Heart right ventricle (tissue), 16 donors: ENCODE measurements at regions not wholly inside any gene's neighbourhood (a gene's known extent, or its start where the extent isn't known, plus 50 kb on each side); places are given as distances from the start of the nearest gene placed in this dataset.
"Not testable (repeated sequence)": the region's sequence is repeated elsewhere in the genome, so short reads cannot be mapped to it uniquely, and the experiment has no call there.

Source experiments
- ATAC-seq, 8 donors: fragments of 200-7000 bp; cut with Tn5 transposase; one replicate each; pipeline ENCODE4 v1.9.1; 2020; ENCODE audit warnings: mild to moderate bottlenecking in 8 of 8, moderate library complexity in 8 of 8, moderate number of reproducible peaks in 1 of 8
- DNase-seq, 2 donors: peaks; one replicate each; pipeline ENCODE4 v3.0.0-alpha.2; 2020
- H3K27ac ChIP-seq, 10 donors: fragments of 200-600 bp; sonication (generic) in 2 of 10; one replicate each; pipeline versions ENCODE4 v1.5.0 to v1.8.0; 2020 to 2022; ENCODE audit warnings: mild to moderate bottlenecking in 3 of 10
- H3K27me3 ChIP-seq, 7 donors: fragments of 200-600 bp; one replicate each; pipeline ENCODE4 v1.8.0; 2021 to 2022; ENCODE audit warnings: mild to moderate bottlenecking in 2 of 7
- H3K36me3 ChIP-seq, 9 donors: fragments of 200-600 bp; sonication (generic) in 1 of 9; one replicate each; pipeline versions ENCODE4 v1.5.0 to v1.8.0; 2020 to 2022; ENCODE audit warnings: mild to moderate bottlenecking in 2 of 9
- H3K4me1 ChIP-seq, 9 donors: fragments of 200-600 bp; sonication (generic) in 1 of 9; one replicate each; pipeline versions ENCODE4 v1.5.0 to v1.8.0; 2020 to 2022; ENCODE audit warnings: mild to moderate bottlenecking in 4 of 9
- H3K4me3 ChIP-seq, 10 donors: fragments of 200-600 bp; sonication (generic) in 2 of 10; one replicate each; pipeline versions ENCODE4 v1.5.0 to v1.8.0; 2020 to 2022; ENCODE audit warnings: mild to moderate bottlenecking in 7 of 10, moderate library complexity in 2 of 10
- H3K9me3 ChIP-seq, 11 donors: fragments of 200-600 bp in 10 of 11; sonication (generic) in 2 of 11; one replicate each; pipeline versions ENCODE4 v1.5.0 to v1.8.0; 2013 to 2022; ENCODE audit warnings: mild to moderate bottlenecking in 2 of 11, control low read depth in 1 of 11, moderate library complexity in 1 of 11
- WGBS, 2 donors: extraction: QIAGEN DNeasy Blood & Tissue Kit; methylation state at CpG; one replicate each; pipeline ENCODE4 v1.1.7; 2013; ENCODE audit warnings: inconsistent platforms in 1 of 2; 5-methylcytosine and 5-hydroxymethylcytosine counted together
- intact Hi-C, 10 donors: fragments of 100-400 bp; cut with DNase I; formaldehyde crosslinking; loops; one replicate each; pipeline versions ENCODE4 v1.11.1 to v1.14.2; 2022
- donor health status: Arrhythmogenic right ventricular cardiomyopathy.
- donor health status: ischemic (EF 13 %, LVEDD 7.1; RV severe dilation, severe dysfunction).
- donor health status: healthy with polysubstance abuse.
- donor health status: DM: no; HTN: yes; CAD: no.
- donor health status: DM: no; HTN: no; CAD: no.
- donor health status: ischemic (EF 25% LVEDD 6.9; RV normal size, moderate dysfunction).
- donor health status: ischemic (EF 25% LVEDD 5.7; RV mildly dilated, moderate dysfunction).
- donor health status: healthy.
- donor health status: DM: yes; HTN: yes; CAD: no.
- donor health status: Ischemic cardiomyopathy.
- donor health status: ischemic (EF 35%, LVEDD 5.7; RV mildly dilated, moderate dysfunction).
- donor health status: nonischemic (EF 11% LVEDD 7.7; RV severe dilation, severe dysfunction).
- donor health status: DM: yes; HTN: yes; CAD: no.
- donor health status: PGD.
- donor health status: ischemic (EF 29% LVEDD 5.4; RV normal size, mild dysfunction).
- donor health status: nonischemic (EF 23%, LVEDD 6.1; RV moderate dilation, normal function).

GRCh38 chr7:150084724-150085123 lies 211.0 kb downstream of the ATP6V0E2 start:
- H3K4me1 ChIP-seq, H3K36me3 ChIP-seq, ATAC-seq, H3K9me3 ChIP-seq, H3K27ac ChIP-seq, DNase-seq, H3K4me3 ChIP-seq, intact Hi-C loops: not testable (repeated sequence)
- peaks cover 0 to 13% (median 0%) of the 10 kb centered on the region in 7 donors for H3K27me3 ChIP-seq
- WGBS, 2 donors: 79 to 80% methylated on average over 4 of the region's 4 CpGs

- H3K9me3 ChIP-seq, H3K36me3 ChIP-seq, H3K4me1 ChIP-seq, DNase-seq, H3K4me3 ChIP-seq, intact Hi-C loops, H3K27ac ChIP-seq: not testable (repeated sequence)
- H3K27me3 ChIP-seq: peaks cover 0 to 12% (median 0%) of the 10 kb centered on the region in 7 donors
- 74 to 75% methylated on average over 4 of the region's 4 CpGs for WGBS, 2 donors
- peak in 1 of 8 donors; percentile 33 for ATAC-seq
Observed at GRCh38 chr7:150087478-150087877, 213.7 kb downstream of the ATP6V0E2 start.

GRCh38 chr7:150089139-150089538 lies 215.4 kb downstream of the ATP6V0E2 start:
- DNase-seq, H3K27ac ChIP-seq, H3K36me3 ChIP-seq, H3K4me3 ChIP-seq, H3K4me1 ChIP-seq, ATAC-seq, H3K9me3 ChIP-seq, H3K27me3 ChIP-seq, intact Hi-C loops: not testable (repeated sequence)
- 32 to 56% methylated on average over 1 of the region's 1 CpG for WGBS, 2 donors

- WGBS, 2 donors: 59 to 70% methylated on average over 3 of the region's 3 CpGs
- DNase-seq, H3K4me1 ChIP-seq, H3K27ac ChIP-seq, H3K27me3 ChIP-seq, intact Hi-C loops, H3K36me3 ChIP-seq, H3K9me3 ChIP-seq, ATAC-seq, H3K4me3 ChIP-seq: not testable (repeated sequence)
Observed at GRCh38 chr7:150090776-150091175, 217.0 kb downstream of the ATP6V0E2 start.

GRCh38 chr7:150093897-150094296 lies 220.1 kb downstream of the ATP6V0E2 start:
- H3K27ac ChIP-seq, H3K36me3 ChIP-seq, H3K27me3 ChIP-seq, DNase-seq, H3K4me1 ChIP-seq, ATAC-seq, H3K4me3 ChIP-seq, intact Hi-C loops, H3K9me3 ChIP-seq: not testable (repeated sequence)
- WGBS, 2 donors: 34 to 37% methylated on average over 6 of the region's 6 CpGs

- DNase-seq, H3K4me3 ChIP-seq, ATAC-seq, H3K27ac ChIP-seq, H3K36me3 ChIP-seq, intact Hi-C loops, H3K9me3 ChIP-seq, H3K27me3 ChIP-seq, H3K4me1 ChIP-seq: not testable (repeated sequence)
- 56 to 67% methylated on average over 6 of the region's 6 CpGs for WGBS, 2 donors
Observed at GRCh38 chr7:150096213-150096994, 222.6 kb downstream of the ATP6V0E2 start.

GRCh38 chr7:150098592-150098991 lies 224.6 kb upstream of the LRRC61 start:
- DNase-seq, H3K27me3 ChIP-seq, H3K36me3 ChIP-seq, H3K4me3 ChIP-seq, intact Hi-C loops, ATAC-seq, H3K4me1 ChIP-seq, H3K9me3 ChIP-seq, H3K27ac ChIP-seq: not testable (repeated sequence)
- 74 to 79% methylated on average over 6 of the region's 7 CpGs for WGBS, 2 donors

GRCh38 chr7:150101282-150101681 lies 221.9 kb upstream of the LRRC61 start:
- not testable (repeated sequence) for H3K27ac ChIP-seq

GRCh38 chr7:150107283-150107682 lies 215.9 kb upstream of the LRRC61 start:
- H3K27ac ChIP-seq, DNase-seq, H3K4me1 ChIP-seq, intact Hi-C loops, H3K36me3 ChIP-seq, ATAC-seq, H3K27me3 ChIP-seq, H3K4me3 ChIP-seq, H3K9me3 ChIP-seq: not testable (repeated sequence)
- WGBS, 2 donors: 86 to 87% methylated on average over 1 of the region's 1 CpG

More at GRCh38 chr7:150101282-150101681, 221.9 kb upstream of the LRRC61 start:
- H3K36me3 ChIP-seq, H3K27me3 ChIP-seq, DNase-seq, ATAC-seq, intact Hi-C loops, H3K4me3 ChIP-seq, H3K9me3 ChIP-seq, H3K4me1 ChIP-seq: not testable (repeated sequence)
- WGBS, 2 donors: 66 to 77% methylated on average over 7 of the region's 7 CpGs

- DNase-seq, H3K4me3 ChIP-seq, H3K9me3 ChIP-seq, H3K4me1 ChIP-seq, H3K36me3 ChIP-seq, intact Hi-C loops, H3K27ac ChIP-seq: not testable (repeated sequence)
- peaks cover 0 to 12% (median 5%) of the 10 kb centered on the region in 7 donors for H3K27me3 ChIP-seq
- peak in 1 of 8 donors; percentile 47 for ATAC-seq
- WGBS, 2 donors: 45 to 53% methylated on average over 3 to 4 of the region's 5 CpGs
Observed at GRCh38 chr7:150110375-150110820, 212.8 kb upstream of the LRRC61 start.

GRCh38 chr7:150110882-150111281 lies 212.3 kb upstream of the LRRC61 start:
- H3K4me1 ChIP-seq, H3K4me3 ChIP-seq, ATAC-seq, H3K9me3 ChIP-seq, intact Hi-C loops, H3K27ac ChIP-seq, H3K36me3 ChIP-seq, DNase-seq: not testable (repeated sequence)
- 56 to 60% methylated on average over 6 to 8 of the region's 8 CpGs for WGBS, 2 donors
- H3K27me3 ChIP-seq: peaks cover 0 to 17% (median 5%) of the 10 kb centered on the region in 7 donors
